GM12892 (cell line): ENCODE measurements at regions not wholly inside any gene's neighbourhood (a gene's known extent, or its start where the extent isn't known, plus 50 kb on each side); places are given as distances from the start of the nearest gene placed in this dataset.

ENCODE experiments used
- POLR2A ChIP-seq: IDR thresholded peaks from 2 replicates; pipeline ENCODE4 v1.6.1; 2011; ENCODE audit warnings: low read depth, low read length, control low read depth
- POLR2AphosphoS5 ChIP-seq: IDR thresholded peaks from 2 replicates; pipeline ENCODE4 v1.6.1; 2011; ENCODE audit warnings: low read depth, low read length, control low read depth
- TAF1 ChIP-seq: IDR thresholded peaks from 2 replicates; pipeline ENCODE4 v1.6.1; 2011; ENCODE audit warnings: low read depth, mild to moderate bottlenecking, control low read depth, low read length, borderline replicate concordance

GRCh38 chr5:124193371-124193789 is 553.1 kb downstream of the ZNF608 start:
- TF ChIP-seq POLR2AphosphoS5 (no peak), POLR2A (no peak), TAF1 (no peak)
